HG02623 (cell line): ENCODE measurements at regions not wholly inside any gene's neighbourhood (a gene's known extent, or its start where the extent isn't known, plus 50 kb on each side); places are given as distances from the start of the nearest gene placed in this dataset.
"Not testable (repeated sequence)": the region's sequence is repeated elsewhere in the genome, so short reads cannot be mapped to it uniquely, and the experiment has no call there.

Source experiments
- ATAC-seq: cut with Tn5 transposase; IDR thresholded peaks from one replicate; pipeline ENCODE4 v1.9.1; 2021; ENCODE audit warnings: moderate library complexity; ENCODE audit not compliant: unreplicated experiment

DNA sequence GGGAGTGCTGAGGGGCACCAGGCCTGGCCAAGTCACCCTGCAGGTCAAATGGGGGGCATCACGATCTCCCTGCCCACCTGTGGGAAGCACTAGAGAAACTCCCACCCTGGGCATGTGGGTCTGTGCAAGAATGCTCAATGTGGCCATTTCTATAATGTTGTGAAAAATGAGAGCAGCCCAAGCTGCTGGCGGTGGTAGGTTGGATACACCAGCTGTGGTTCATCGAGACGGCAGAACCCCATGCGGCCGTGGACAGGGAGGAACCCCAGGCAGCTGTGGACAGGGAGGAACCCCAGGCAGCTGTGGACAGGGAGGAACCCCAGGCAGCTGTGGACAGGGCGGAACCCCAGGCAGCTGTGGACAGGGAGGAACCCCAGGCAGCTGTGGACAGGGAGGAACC lies 129.1 kb downstream of the BRD1 start:
- not testable (repeated sequence) for ATAC-seq

DNA sequence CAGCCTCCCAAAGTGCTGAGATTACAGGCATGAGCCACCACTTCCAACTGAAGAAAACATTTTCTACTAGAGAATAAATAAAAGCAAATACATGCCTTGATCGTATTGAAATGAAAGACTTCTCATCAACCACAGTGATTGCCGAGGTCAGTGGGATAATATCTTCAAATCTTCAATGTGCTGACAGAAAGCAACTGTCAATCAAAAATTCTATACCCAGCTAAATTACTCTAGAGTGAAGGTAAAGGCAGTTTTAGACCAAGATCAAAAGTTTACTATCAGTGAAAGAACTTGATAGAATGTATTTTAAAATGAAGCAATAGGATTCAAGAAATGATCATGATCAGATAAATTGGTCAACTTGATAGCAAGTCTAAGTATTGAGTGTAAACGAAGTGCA lies 130.6 kb downstream of the BRD1 start:
- no peak for ATAC-seq

- no peak for ATAC-seq
These were observed 133.0 kb downstream of the BRD1 start for GRCh38 chr22:49694462-49695260.

DNA sequence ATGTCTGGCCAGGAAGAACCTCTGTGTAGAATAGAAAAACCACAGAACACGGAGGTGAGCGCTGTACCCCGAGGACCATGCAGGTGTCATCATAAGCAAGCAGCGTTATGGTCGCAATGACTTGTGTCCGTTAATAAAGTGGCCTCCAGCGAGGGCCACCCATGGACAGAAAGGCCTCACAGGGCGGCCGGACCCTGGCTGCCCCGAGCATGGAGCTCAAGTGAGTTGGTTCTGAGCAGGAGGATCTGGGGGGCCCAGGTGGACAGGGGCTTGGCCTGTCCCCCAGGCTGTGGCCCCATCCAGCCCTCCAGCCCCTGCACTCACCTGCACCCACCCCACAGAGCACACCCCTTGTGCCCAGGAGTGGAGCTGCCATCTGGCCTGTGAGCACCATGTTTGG lies 133.8 kb downstream of the BRD1 start:
- ATAC-seq, result no peak

- ATAC-seq, result no peak
These were observed 134.3 kb downstream of the BRD1 start for GRCh38 chr22:49693416-49693815.

DNA sequence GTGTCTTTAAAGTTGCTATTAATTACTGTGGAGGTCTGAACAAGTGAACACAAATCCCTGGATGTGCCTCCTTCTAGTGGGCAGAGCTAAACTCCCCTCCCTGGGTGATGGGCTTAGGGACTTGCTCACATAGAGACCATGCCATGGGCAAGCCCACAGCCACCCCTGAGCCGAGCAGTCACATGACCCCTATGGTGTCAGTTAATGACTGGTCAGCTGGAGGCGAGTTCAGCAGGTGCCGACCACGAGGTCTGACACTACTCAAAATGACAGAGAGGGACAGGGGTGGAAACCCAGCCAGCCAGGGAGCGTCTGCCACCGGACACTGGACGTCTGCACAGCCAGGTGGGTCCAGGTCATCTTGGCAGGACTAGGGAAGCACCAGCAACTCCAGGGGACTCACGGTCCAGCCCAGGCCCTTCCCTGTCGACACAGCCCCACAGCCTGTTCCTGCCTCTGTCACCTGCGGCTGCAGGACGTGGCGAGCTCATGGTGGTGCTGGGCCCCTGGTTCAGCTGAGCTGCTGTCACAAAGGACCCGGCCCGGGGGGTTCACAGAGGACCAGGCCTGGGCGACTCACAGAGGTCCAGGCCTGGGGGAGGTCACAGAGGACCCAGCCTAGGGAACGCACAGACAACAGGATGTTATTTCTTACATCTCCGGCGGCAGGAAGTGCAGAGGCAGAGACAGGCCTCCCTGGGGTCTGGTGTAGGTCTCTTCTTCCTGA lies 135.0 kb downstream of the BRD1 start:
- no peak for ATAC-seq

GRCh38 chr22:49691256-49691655 lies 136.4 kb downstream of the BRD1 start:
- no peak for ATAC-seq

DNA sequence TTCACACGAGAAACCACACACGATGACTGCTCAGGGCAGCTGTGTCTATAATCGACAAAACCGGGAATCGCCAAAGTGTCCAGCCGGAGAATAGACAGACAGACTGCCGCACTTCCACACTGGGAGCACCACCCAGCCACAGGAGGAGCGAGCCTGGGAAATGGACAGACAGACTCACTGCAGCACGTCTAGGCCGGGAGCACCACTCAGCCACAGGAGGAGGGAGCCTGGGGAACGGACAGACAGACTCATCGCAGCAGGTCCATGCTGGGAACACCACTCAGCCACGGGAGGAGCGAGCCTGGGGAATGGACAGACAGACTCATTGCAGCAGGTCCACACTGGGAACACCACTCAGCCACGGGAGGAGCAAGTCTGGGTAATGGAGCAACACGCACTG lies 137.2 kb downstream of the BRD1 start:
- no peak for ATAC-seq

- no peak for ATAC-seq
These were observed 137.8 kb downstream of the BRD1 start for GRCh38 chr22:49689858-49690257.

DNA sequence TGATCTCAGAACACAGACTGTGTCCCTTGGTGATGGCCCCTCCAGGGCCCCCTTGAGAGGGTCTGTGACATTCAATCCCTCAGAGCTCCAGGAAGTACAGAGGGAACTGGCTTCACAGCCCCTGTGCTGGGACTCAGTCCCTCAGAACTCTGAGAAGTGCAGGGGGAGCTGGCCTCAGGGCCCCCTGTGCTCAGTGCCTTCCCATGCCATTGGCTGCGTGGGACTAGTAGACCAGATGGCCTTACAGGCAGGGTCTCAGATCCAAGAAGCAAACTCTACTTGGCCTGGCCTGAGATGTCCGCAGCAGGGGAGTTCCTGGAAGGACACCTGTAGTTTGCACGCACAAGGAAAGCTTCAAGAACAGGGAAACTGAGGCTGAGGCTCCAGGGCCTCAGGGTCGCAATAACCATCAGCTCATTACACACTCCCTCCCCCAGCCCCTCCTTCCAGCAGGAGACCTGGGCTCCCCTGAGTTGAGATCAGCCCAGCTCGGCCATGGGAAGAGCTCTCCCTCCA lies 138.4 kb downstream of the BRD1 start:
- no peak for ATAC-seq

GRCh38 chr22:49688516-49689254 lies 139.0 kb downstream of the BRD1 start:
- no peak for ATAC-seq

GRCh38 chr22:49687786-49688515 lies 139.7 kb downstream of the BRD1 start:
- no peak for ATAC-seq

- ATAC-seq, result no peak
These were observed 140.3 kb downstream of the BRD1 start for GRCh38 chr22:49687333-49687732.

GRCh38 chr22:49686495-49687219 lies 141.0 kb downstream of the BRD1 start:
- no peak for ATAC-seq

DNA sequence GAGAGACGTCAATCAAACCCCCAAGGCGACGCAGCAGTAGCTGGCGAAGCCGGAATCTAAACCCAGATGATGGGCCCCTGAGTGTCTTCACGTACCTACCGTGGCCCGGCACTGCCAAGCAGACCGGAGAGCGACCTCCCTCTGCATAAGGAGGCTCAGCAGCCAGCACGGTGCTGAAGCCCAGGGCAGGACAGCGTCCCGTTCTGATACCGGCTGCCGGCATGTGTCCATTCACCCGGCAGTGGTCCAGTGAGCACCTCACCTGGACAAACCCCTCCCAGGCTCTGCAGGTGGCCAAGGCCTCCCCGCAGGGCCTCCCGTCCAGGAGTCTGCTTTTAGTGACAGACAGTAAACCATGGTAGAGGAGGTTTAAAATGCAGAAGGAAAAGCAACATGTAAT lies 142.0 kb downstream of the BRD1 start:
- ATAC-seq, result no peak

- no peak for ATAC-seq
These were observed 142.6 kb downstream of the BRD1 start for GRCh38 chr22:49685116-49685515.

DNA sequence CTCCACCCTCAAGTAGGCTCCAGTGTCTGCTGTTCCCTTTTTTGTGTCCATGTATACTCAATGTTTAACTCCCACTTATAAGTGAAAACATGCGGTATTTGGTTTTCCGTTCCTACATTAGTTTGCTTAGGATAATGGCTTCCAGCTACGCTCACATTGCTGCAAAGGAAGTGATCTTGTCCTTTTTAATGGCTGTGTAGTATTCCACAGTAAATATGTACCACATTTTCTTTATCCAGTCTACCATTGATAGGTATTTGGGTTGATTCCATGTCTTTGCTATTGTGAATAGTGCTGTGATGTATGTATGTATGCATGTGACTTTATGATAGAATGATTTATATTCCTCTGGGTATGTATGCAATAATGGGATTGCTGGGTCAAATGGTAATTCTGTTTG lies 144.6 kb downstream of the BRD1 start:
- no peak for ATAC-seq

DNA sequence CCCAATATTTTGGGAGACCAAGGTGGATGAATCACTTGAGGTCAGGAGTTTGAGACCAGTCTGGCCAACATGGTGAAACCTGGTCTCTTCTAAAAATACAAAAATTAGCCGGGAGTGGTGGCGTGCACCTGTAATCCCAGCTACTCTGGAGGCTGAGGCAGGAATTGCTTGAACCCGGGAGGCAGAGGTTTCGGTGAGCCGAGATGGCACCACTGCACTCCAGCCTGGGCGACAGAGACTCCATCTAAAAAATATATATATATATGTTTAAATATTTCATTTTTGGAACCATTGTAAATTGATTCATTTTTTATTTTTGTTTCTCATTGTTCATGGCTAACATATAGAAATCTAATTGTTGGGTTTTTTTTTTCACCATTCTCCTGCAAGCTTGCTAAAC lies 146.9 kb downstream of the BRD1 start:
- ATAC-seq, result not testable (repeated sequence)

DNA sequence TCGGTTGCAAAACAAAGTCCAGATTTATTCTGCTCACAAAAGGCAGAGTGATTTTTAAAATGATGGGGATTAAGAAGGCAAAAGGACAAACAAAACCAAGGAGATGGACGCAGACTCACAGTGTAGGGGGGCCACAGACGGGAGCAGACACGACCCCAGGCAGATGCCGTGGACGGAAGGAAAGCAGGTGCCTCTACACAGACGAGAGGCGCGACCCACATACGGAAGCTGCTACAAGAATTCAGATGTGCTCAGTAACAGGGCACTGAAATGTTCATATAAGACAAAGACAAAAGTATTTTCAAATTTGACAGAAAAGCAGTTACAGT lies 148.9 kb downstream of the BRD1 start:
- ATAC-seq, result no peak

- no peak for ATAC-seq
These were observed 149.4 kb downstream of the BRD1 start for GRCh38 chr22:49678137-49678841.
